ENCODE measurements at regions not wholly inside any gene's neighbourhood (a gene's known extent, or its start where the extent isn't known, plus 50 kb on each side); places are given as distances from the start of the nearest gene placed in this dataset.

GRCh38 chr5:8226148-8226547 lies 357.2 kb downstream of the MTRR start:
- H3K9me3 ChIP-seq (ENCODE audit: low read length), result no peaks in the 10 kb centered on the region
- H3K4me1 ChIP-seq (ENCODE audit: insufficient read depth, low read length, severe bottlenecking), result no peaks in the 10 kb centered on the region
- no peaks in the 10 kb centered on the region for H3K36me3 ChIP-seq (ENCODE audit: insufficient read depth, low read length)
- no peak overlapping the region for H2AFZ ChIP-seq (ENCODE audit: low read length)
- H3K27ac ChIP-seq (ENCODE audit: low read depth, low read length, poor library complexity, severe bottlenecking), result no peak overlapping the region
- H3K9ac ChIP-seq (ENCODE audit: low read length), result no peak overlapping the region
- no peaks in the 10 kb centered on the region for H3K79me2 ChIP-seq (ENCODE audit: insufficient read depth, low read length)
- no peaks in the 10 kb centered on the region for H3K9me2 ChIP-seq (ENCODE audit: low read depth, low read length)
- H3K27me3 ChIP-seq (ENCODE audit: insufficient read depth, low read length), result no peaks in the 10 kb centered on the region
- no peaks in the 10 kb centered on the region for H3F3A ChIP-seq (ENCODE audit: insufficient read depth, low read length)
- no peaks in the 10 kb centered on the region for H4K20me1 ChIP-seq (ENCODE audit: insufficient read depth, low read length)
- no peak overlapping the region for H3K4me2 ChIP-seq (ENCODE audit: low read length)
- no peak for TF ChIP-seq EZH2 (IDR thresholded peaks at IDR 0.05; ENCODE audit: borderline replicate concordance, low read length)
- TF ChIP-seq CTCF (IDR thresholded peaks at IDR 0.05; ENCODE audit: low read length), result no peak
- no peak overlapping the region for H3K4me3 ChIP-seq (ENCODE audit: low read depth, low read length, poor library complexity, severe bottlenecking)

GRCh38 chr5:8227112-8227511 lies 358.2 kb downstream of the MTRR start:
- Histone ChIP-seq H3K27me3 (ENCODE audit: insufficient read depth, low read length) (no peaks in the 10 kb centered on the region), H3F3A (ENCODE audit: insufficient read depth, low read length) (no peaks in the 10 kb centered on the region), H3K27ac (ENCODE audit: low read depth, low read length, poor library complexity, severe bottlenecking) (no peak overlapping the region), H4K20me1 (ENCODE audit: insufficient read depth, low read length) (no peaks in the 10 kb centered on the region), H3K4me1 (ENCODE audit: insufficient read depth, low read length, severe bottlenecking) (no peaks in the 10 kb centered on the region), H3K36me3 (ENCODE audit: insufficient read depth, low read length) (no peaks in the 10 kb centered on the region), H3K4me2 (ENCODE audit: low read length) (no peak overlapping the region), H3K4me3 (ENCODE audit: low read depth, low read length, poor library complexity, severe bottlenecking) (no peak overlapping the region), H3K9me3 (ENCODE audit: low read length) (no peaks in the 10 kb centered on the region), H3K9ac (ENCODE audit: low read length) (no peak overlapping the region), H3K9me2 (ENCODE audit: low read depth, low read length) (no peaks in the 10 kb centered on the region), H3K79me2 (ENCODE audit: insufficient read depth, low read length) (no peaks in the 10 kb centered on the region), H2AFZ (ENCODE audit: low read length) (no peak overlapping the region)
- TF ChIP-seq CTCF (IDR thresholded peaks at IDR 0.05; ENCODE audit: low read length) (no peak), EZH2 (IDR thresholded peaks at IDR 0.05; ENCODE audit: borderline replicate concordance, low read length) (no peak)

GRCh38 chr5:8229551-8229950 lies 360.6 kb downstream of the MTRR start:
- Histone ChIP-seq H3K36me3 (ENCODE audit: insufficient read depth, low read length) (no peaks in the 10 kb centered on the region), H3K4me1 (ENCODE audit: insufficient read depth, low read length, severe bottlenecking) (no peaks in the 10 kb centered on the region), H3K27ac (ENCODE audit: low read depth, low read length, poor library complexity, severe bottlenecking) (no peak overlapping the region), H2AFZ (ENCODE audit: low read length) (no peak overlapping the region), H3K9me2 (ENCODE audit: low read depth, low read length) (no peaks in the 10 kb centered on the region), H3K9ac (ENCODE audit: low read length) (no peak overlapping the region), H3K4me2 (ENCODE audit: low read length) (no peak overlapping the region), H3K27me3 (ENCODE audit: insufficient read depth, low read length) (no peaks in the 10 kb centered on the region), H3K79me2 (ENCODE audit: insufficient read depth, low read length) (no peaks in the 10 kb centered on the region), H4K20me1 (ENCODE audit: insufficient read depth, low read length) (no peaks in the 10 kb centered on the region), H3K4me3 (ENCODE audit: low read depth, low read length, poor library complexity, severe bottlenecking) (no peak overlapping the region), H3F3A (ENCODE audit: insufficient read depth, low read length) (no peaks in the 10 kb centered on the region), H3K9me3 (ENCODE audit: low read length) (no peaks in the 10 kb centered on the region)
- no peak for TF ChIP-seq EZH2 (IDR thresholded peaks at IDR 0.05; ENCODE audit: borderline replicate concordance, low read length)
- TF ChIP-seq CTCF (IDR thresholded peaks at IDR 0.05; ENCODE audit: low read length), result no peak

All from OCI-LY1 (cell line).